Stomach (tissue), 8 donors: ENCODE measurements at regions not wholly inside any gene's neighbourhood (a gene's known extent, or its start where the extent isn't known, plus 50 kb on each side); places are given as distances from the start of the nearest gene placed in this dataset.

Source experiments
- DNase-seq, 2 donors: peaks; one replicate each; pipeline versions ENCODE4 v3.0.0 to v3.0.0-alpha.2; 2013 to 2019
- H3K27ac ChIP-seq, 5 donors: fragments of 200-600 bp in 4 of 5; sonication (generic) in 4 of 5; one replicate each; pipeline ENCODE4 v1.5.1; 2013 to 2019; ENCODE audit warnings: mild to moderate bottlenecking in 1 of 5, moderate library complexity in 1 of 5
- H3K27me3 ChIP-seq, 3 donors: fragments of 200-600 bp; sonication (generic); one replicate each; pipeline ENCODE4 v1.5.1; 2017 to 2019; ENCODE audit warnings: mixed run types in 1 of 3
- H3K36me3 ChIP-seq, 4 donors: fragments of 200-600 bp; sonication (generic); 1 replicate in 3 of 4; 2 replicates in 1 of 4; pipeline ENCODE4 v1.5.1; 2016 to 2019
- H3K4me1 ChIP-seq, 4 donors: fragments of 200-600 bp; sonication (generic); one replicate each; pipeline ENCODE4 v1.5.1; 2016 to 2019
- H3K4me3 ChIP-seq, 4 donors: fragments of 200-600 bp; sonication (generic) in 3 of 4; one replicate each; pipeline ENCODE4 v1.5.1; 2016 to 2019; ENCODE audit warnings: mild to moderate bottlenecking in 1 of 4
- H3K9me3 ChIP-seq, 4 donors: fragments of 200-600 bp; sonication (generic); one replicate each; pipeline ENCODE4 v1.5.1; 2016 to 2019
- CTCF ChIP-seq, 7 experiments: fragments of 450-650 bp in 4 of 7; fragments of 200-600 bp in 3 of 7; sonication (generic) in 3 of 7; IDR thresholded peaks; one replicate each; pipeline ENCODE4 v1.5.1; 2016 to 2019; ENCODE audit warnings: antibody characterized with exemption in 7 of 7, control low read depth in 2 of 7, mild to moderate bottlenecking in 1 of 7
- EP300 ChIP-seq: sonication (generic); formaldehyde crosslinking; IDR thresholded peaks from one replicate; pipeline ENCODE4 v1.6.1; 2017; ENCODE audit warnings: antibody characterized with exemption
- POLR2A ChIP-seq, 4 donors: fragments of 450-650 bp; IDR thresholded peaks; one replicate each; pipeline ENCODE4 v1.6.1; 2016; ENCODE audit warnings: antibody characterized with exemption in 4 of 4, control low read depth in 2 of 4, mild to moderate bottlenecking in 1 of 4, moderate library complexity in 1 of 4
- POLR2AphosphoS5 ChIP-seq, 3 donors: sonication (generic); formaldehyde crosslinking; IDR thresholded peaks; one replicate each; pipeline ENCODE4 v1.6.1; 2016; ENCODE audit warnings: antibody characterized with exemption in 3 of 3
- WGBS, 5 donors: extraction: QIAGEN DNeasy Blood & Tissue Kit in 3 of 5; methylation state at CpG; one replicate each; pipeline versions ENCODE4 v1.1.5 to v1.1.7; 2013 to 2018; 5-methylcytosine and 5-hydroxymethylcytosine counted together
- intact Hi-C: fragments of 100-400 bp; cut with DNase I; formaldehyde crosslinking; loops from one replicate; pipeline ENCODE4 v1.15.1; 2023; ENCODE audit warnings: low total_unique reads
- donor health status: healthy with polysubstance abuse.
- donor health status: Bipolar disorder and iron deficiency.
- donor health status: healthy.

GRCh38 chr12:23169696-23170013 is 544.7 kb downstream of the ETNK1 start:
- intact Hi-C loops: no loop called here
- Histone ChIP-seq H3K27me3 (no peaks in the 10 kb centered on the region), H3K9me3 (peaks cover 0 to 3% (median 0%) of the 10 kb centered on the region in 4 donors), H3K27ac (no peak overlapping the region), H3K4me3 (no peak overlapping the region), H3K4me1 (no peaks in the 10 kb centered on the region), H3K36me3 (no peaks in the 10 kb centered on the region)
- TF ChIP-seq EP300 (no peak), CTCF (IDR thresholded peaks at IDR 0.05) (no peak), POLR2A (IDR thresholded peaks at IDR 0.05) (no peak), POLR2AphosphoS5 (IDR thresholded peaks at IDR 0.05) (no peak)
- 72 to 83% (median 78%) methylated on average over 3 of the region's 3 CpGs for WGBS, 5 donors
- DNase-seq: no peak

GRCh38 chr12:23174917-23175316 is 549.9 kb downstream of the ETNK1 start:
- no peak for TF ChIP-seq POLR2A (IDR thresholded peaks at IDR 0.05)
- TF ChIP-seq EP300: no peak
- no peak for TF ChIP-seq CTCF (IDR thresholded peaks at IDR 0.05)
- no peak for TF ChIP-seq POLR2AphosphoS5 (IDR thresholded peaks at IDR 0.05)
- Histone ChIP-seq H3K4me3 (no peak overlapping the region), H3K36me3 (no peaks in the 10 kb centered on the region), H3K9me3 (peaks cover 0 to 3% (median 0%) of the 10 kb centered on the region in 4 donors), H3K27ac (no peak overlapping the region), H3K4me1 (no peaks in the 10 kb centered on the region), H3K27me3 (no peaks in the 10 kb centered on the region)
- no peak for DNase-seq
- WGBS, 5 donors: 0 to 95% (median 91%) methylated on average over 1 of the region's 1 CpG
- intact Hi-C loops: no loop called here

GRCh38 chr12:23185346-23185745 is 560.4 kb downstream of the ETNK1 start:
- no peak overlapping the region for H3K27ac ChIP-seq
- no peaks in the 10 kb centered on the region for H3K36me3 ChIP-seq
- WGBS, 5 donors: 63 to 68% (median 64%) methylated on average over 3 of the region's 3 CpGs
- no peaks in the 10 kb centered on the region for H3K4me1 ChIP-seq
- H3K27me3 ChIP-seq: no peaks in the 10 kb centered on the region
- intact Hi-C loops: no loop called here
- TF ChIP-seq POLR2AphosphoS5 (IDR thresholded peaks at IDR 0.05) (no peak), CTCF (IDR thresholded peaks at IDR 0.05) (no peak), POLR2A (IDR thresholded peaks at IDR 0.05) (no peak), EP300 (no peak)
- H3K4me3 ChIP-seq: no peak overlapping the region
- H3K9me3 ChIP-seq: no peaks in the 10 kb centered on the region
- DNase-seq: no peak

- Histone ChIP-seq H3K27me3 (no peaks in the 10 kb centered on the region), H3K9me3 (no peaks in the 10 kb centered on the region), H3K4me3 (no peak overlapping the region), H3K27ac (no peak overlapping the region), H3K36me3 (no peaks in the 10 kb centered on the region), H3K4me1 (no peaks in the 10 kb centered on the region)
- intact Hi-C loops: no loop called here
- TF ChIP-seq POLR2A (IDR thresholded peaks at IDR 0.05) (no peak), CTCF (IDR thresholded peaks at IDR 0.05) (no peak), POLR2AphosphoS5 (IDR thresholded peaks at IDR 0.05) (no peak), EP300 (no peak)
- no peak for DNase-seq
Measured at GRCh38 chr12:23186950-23187349, 562.0 kb downstream of the ETNK1 start.

- no peak overlapping the region for H3K4me3 ChIP-seq
- intact Hi-C loops: no loop called here
- H3K27me3 ChIP-seq: no peaks in the 10 kb centered on the region
- 84 to 95% (median 88%) methylated on average over 2 of the region's 2 CpGs for WGBS, 5 donors
- no peaks in the 10 kb centered on the region for H3K9me3 ChIP-seq
- H3K36me3 ChIP-seq: no peaks in the 10 kb centered on the region
- DNase-seq: no peak
- no peaks in the 10 kb centered on the region for H3K4me1 ChIP-seq
- no peak for TF ChIP-seq POLR2A (IDR thresholded peaks at IDR 0.05)
- no peak for TF ChIP-seq POLR2AphosphoS5 (IDR thresholded peaks at IDR 0.05)
- TF ChIP-seq EP300: no peak
- TF ChIP-seq CTCF (IDR thresholded peaks at IDR 0.05): no peak
- H3K27ac ChIP-seq: no peak overlapping the region
Measured at GRCh38 chr12:23193552-23193951, 568.6 kb downstream of the ETNK1 start.
